SU-DHL-6 (cell line): ENCODE measurements at regions not wholly inside any gene's neighbourhood (a gene's known extent, or its start where the extent isn't known, plus 50 kb on each side); places are given as distances from the start of the nearest gene placed in this dataset.

Experiments
- H2AFZ ChIP-seq: fragments of 200-600 bp; sonication (generic); 2 replicates; pipeline ENCODE4 v1.6.1; 2014; ENCODE audit warnings: low read depth, mild to moderate bottlenecking, moderate library complexity, mixed read lengths, antibody characterized with exemption, low read length; ENCODE audit not compliant: severe bottlenecking
- H3F3A ChIP-seq: fragments of 200-600 bp; shearing (Covaris generic); 2 replicates; pipeline ENCODE4 v1.6.0; 2016; ENCODE audit warnings: antibody characterized with exemption, mild to moderate bottlenecking; ENCODE audit not compliant: insufficient read depth
- H3K27ac ChIP-seq: fragments of 200-600 bp; sonication (generic); 2 replicates; pipeline ENCODE4 v1.5.1; 2016; ENCODE audit warnings: low read depth, mild to moderate bottlenecking, low read length, moderate library complexity, mixed read lengths
- H3K27me3 ChIP-seq: fragments of 200-600 bp; sonication (generic), shearing (Covaris generic); 2 replicates; pipeline ENCODE4 v1.6.0; 2014; ENCODE audit warnings: mild to moderate bottlenecking, low read length
- H3K36me3 ChIP-seq: fragments of 200-600 bp; sonication (generic); 2 replicates; pipeline ENCODE4 v1.6.1; 2014; ENCODE audit warnings: mild to moderate bottlenecking, low read length, mixed read lengths
- H3K4me2 ChIP-seq: fragments of 300-600, 200-600 bp; shearing (Covaris generic), sonication (generic); 2 replicates; pipeline ENCODE4 v1.6.0; 2014; ENCODE audit warnings: low read length, low read depth, mild to moderate bottlenecking; ENCODE audit not compliant: poor library complexity, severe bottlenecking
- H3K4me3 ChIP-seq: fragments of 200-600 bp; sonication (generic); 2 replicates; pipeline ENCODE4 v1.5.1; 2014; ENCODE audit warnings: antibody characterized with exemption, low read length, mild to moderate bottlenecking, mixed read lengths; ENCODE audit not compliant: insufficient read depth, poor library complexity, severe bottlenecking
- H3K79me2 ChIP-seq: fragments of 200-600 bp; sonication (generic); 2 replicates; pipeline ENCODE4 v1.6.1; 2014; ENCODE audit warnings: mild to moderate bottlenecking, low read length, moderate library complexity; ENCODE audit not compliant: insufficient read depth
- H3K9ac ChIP-seq: fragments of 200-600 bp; sonication (generic); 2 replicates; pipeline ENCODE4 v1.7.0; 2014; ENCODE audit warnings: mild to moderate bottlenecking, low read length
- H3K9me2 ChIP-seq: fragments of 200-600 bp; sonication (generic); replicated peaks from 2 replicates; pipeline ENCODE4 v1.6.1; 2014; ENCODE audit warnings: low read length; ENCODE audit not compliant: insufficient read depth
- H3K9me3 ChIP-seq: fragments of 200-600 bp; sonication (generic); 2 replicates; pipeline ENCODE4 v1.6.1; 2014; ENCODE audit warnings: low read length, mixed read lengths; ENCODE audit not compliant: insufficient read depth
- H4K20me1 ChIP-seq: fragments of 200-600 bp; sonication (generic); 2 replicates; pipeline ENCODE4 v1.6.1; 2014; ENCODE audit warnings: low read depth, mild to moderate bottlenecking, antibody characterized with exemption, low read length, moderate library complexity, mixed read lengths
- CTCF ChIP-seq: fragments of 200-600 bp; sonication (generic); IDR thresholded peaks from one replicate; pipeline ENCODE4 v1.5.1; 2017; ENCODE audit warnings: antibody characterized with exemption, mild to moderate bottlenecking, low read length, moderate library complexity; ENCODE audit not compliant: insufficient read depth, poor library complexity, severe bottlenecking
- EZH2phosphoT487 ChIP-seq: fragments of 200-600 bp; sonication (generic), shearing (Covaris generic); conservative IDR thresholded peaks from 2 replicates; pipeline ENCODE4 v1.6.1; 2018; ENCODE audit warnings: mild to moderate bottlenecking, antibody characterized with exemption, low read length, moderate library complexity, mixed read lengths

DNA sequence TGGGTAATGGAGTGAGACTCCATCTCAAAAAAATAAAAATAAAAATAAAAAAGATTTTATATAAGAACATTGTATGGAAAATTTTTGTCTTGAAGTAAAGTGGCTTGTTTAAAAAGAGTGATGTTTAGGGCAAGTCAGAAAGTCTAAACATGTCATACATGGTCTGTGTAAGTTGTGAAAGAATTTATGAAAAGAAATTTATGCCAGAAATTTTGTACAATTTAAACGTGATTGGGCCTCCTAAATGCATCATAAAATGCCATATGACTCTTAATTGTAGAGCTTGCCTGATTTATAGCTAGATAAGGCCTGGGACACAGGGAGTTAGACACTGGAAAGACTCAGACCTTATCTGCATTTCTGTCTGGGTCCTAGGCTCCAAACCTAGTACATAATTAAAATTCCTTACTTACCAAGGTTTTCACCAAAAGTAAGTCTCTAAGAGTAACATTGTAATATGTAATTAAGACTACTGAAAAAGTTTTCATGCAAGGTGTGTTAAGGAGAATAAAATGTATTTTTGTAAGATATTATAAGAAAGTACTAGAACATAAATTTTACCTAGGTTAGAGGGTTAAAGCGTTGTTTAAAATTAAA lies 110.5 kb downstream of the AASDHPPT start:
- H3K9me3 ChIP-seq, result no peaks in the 10 kb centered on the region; the same call in 1 of the 2 replicates
- no peaks in the 10 kb centered on the region for H3K9me2 ChIP-seq
- H3K27ac ChIP-seq, result no peak overlapping the region
- no peak overlapping the region for H3K9ac ChIP-seq
- H3K36me3 ChIP-seq, result no peaks in the 10 kb centered on the region
- no peaks in the 10 kb centered on the region for H4K20me1 ChIP-seq
- TF ChIP-seq EZH2phosphoT487 (no peak), CTCF (no peak)
- H2AFZ ChIP-seq, result no peak overlapping the region
- no peaks in the 10 kb centered on the region for H3K27me3 ChIP-seq
- no peak overlapping the region for H3K4me2 ChIP-seq
- no peaks in the 10 kb centered on the region for H3F3A ChIP-seq
- H3K4me3 ChIP-seq, result no peak overlapping the region
- no peaks in the 10 kb centered on the region for H3K79me2 ChIP-seq

GRCh38 chr11:106193956-106194355 lies 116.5 kb downstream of the AASDHPPT start:
- Histone ChIP-seq H3K4me3 (no peak overlapping the region), H3K36me3 (no peaks in the 10 kb centered on the region), H3K4me2 (no peak overlapping the region)

DNA sequence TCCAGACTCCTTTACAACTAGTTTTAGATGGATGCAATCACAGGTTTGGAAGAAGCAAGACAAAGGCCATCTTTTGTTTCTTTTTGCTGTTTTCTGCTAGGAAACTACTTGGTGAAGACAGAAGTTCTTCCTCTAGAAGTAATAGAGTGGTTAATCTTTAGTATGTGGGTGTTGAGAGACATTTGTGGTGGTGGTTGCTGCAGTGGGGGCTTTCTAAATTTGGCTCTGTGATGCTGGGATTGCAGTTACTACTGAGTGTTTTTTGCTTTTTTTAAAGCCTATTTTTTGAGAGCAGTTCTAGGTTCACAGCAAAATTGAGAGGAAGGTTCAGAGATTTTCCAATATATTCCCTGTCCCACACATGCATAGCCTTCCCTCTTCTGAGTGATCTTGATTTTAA lies 120.0 kb downstream of the AASDHPPT start:
- H3K4me2 ChIP-seq, result no peak overlapping the region
- H3K9me2 ChIP-seq, result no peaks in the 10 kb centered on the region
- H3K79me2 ChIP-seq, result no peaks in the 10 kb centered on the region
- TF ChIP-seq CTCF, result no peak
- TF ChIP-seq EZH2phosphoT487, result no peak
- no peaks in the 10 kb centered on the region for H3K27me3 ChIP-seq
- H3K4me3 ChIP-seq, result no peak overlapping the region
- H3K27ac ChIP-seq, result no peak overlapping the region
- H3K36me3 ChIP-seq, result no peaks in the 10 kb centered on the region
- no peaks in the 10 kb centered on the region for H4K20me1 ChIP-seq
- H3F3A ChIP-seq, result no peaks in the 10 kb centered on the region
- no peaks in the 10 kb centered on the region for H3K9me3 ChIP-seq
- H2AFZ ChIP-seq, result no peak overlapping the region
- no peak overlapping the region for H3K9ac ChIP-seq

More at GRCh38 chr11:106193956-106194355, 116.5 kb downstream of the AASDHPPT start:
- Histone ChIP-seq H3K9ac (no peak overlapping the region), H3K9me3 (no peaks in the 10 kb centered on the region), H3K27ac (no peak overlapping the region), H3F3A (no peaks in the 10 kb centered on the region), H3K27me3 (no peaks in the 10 kb centered on the region), H3K9me2 (no peaks in the 10 kb centered on the region), H4K20me1 (no peaks in the 10 kb centered on the region), H2AFZ (no peak overlapping the region), H3K79me2 (no peaks in the 10 kb centered on the region)
- TF ChIP-seq EZH2phosphoT487 (no peak), CTCF (no peak)
